NCI-H1694 (cell line): ENCODE measurements at regions not wholly inside any gene's neighbourhood (a gene's known extent, or its start where the extent isn't known, plus 50 kb on each side); places are given as distances from the start of the nearest gene placed in this dataset.
"Not testable (repeated sequence)": the region's sequence is repeated elsewhere in the genome, so short reads cannot be mapped to it uniquely, and the experiment has no call there.

Experiments
- DNase-seq: peaks from one replicate; lab custom pipeline; 2025; lab: John Stamatoyannopoulos, UW

GRCh38 chr3:153440311-153440710, 278.3 kb downstream of the RAP2B start:
- no peak for DNase-seq

DNA sequence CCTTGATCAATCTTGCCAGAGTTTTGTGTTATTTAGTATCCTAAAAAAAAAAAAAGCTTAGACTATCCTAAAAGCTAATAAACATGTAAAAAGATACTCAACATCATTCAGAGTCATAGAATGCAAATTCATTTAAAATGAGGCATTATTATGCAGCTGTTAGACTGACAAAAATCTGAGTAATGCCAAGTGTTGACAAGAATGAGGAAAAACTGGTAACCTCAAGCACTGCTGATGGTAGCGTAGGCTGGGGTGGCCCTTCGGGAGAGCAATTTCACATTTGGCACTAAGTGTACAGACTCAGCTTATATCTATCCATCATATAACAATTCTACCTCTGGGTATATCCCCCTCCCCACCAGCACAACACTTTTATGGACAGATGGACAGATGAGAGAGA, 280.4 kb downstream of the RAP2B start:
- DNase-seq = no peak

DNA sequence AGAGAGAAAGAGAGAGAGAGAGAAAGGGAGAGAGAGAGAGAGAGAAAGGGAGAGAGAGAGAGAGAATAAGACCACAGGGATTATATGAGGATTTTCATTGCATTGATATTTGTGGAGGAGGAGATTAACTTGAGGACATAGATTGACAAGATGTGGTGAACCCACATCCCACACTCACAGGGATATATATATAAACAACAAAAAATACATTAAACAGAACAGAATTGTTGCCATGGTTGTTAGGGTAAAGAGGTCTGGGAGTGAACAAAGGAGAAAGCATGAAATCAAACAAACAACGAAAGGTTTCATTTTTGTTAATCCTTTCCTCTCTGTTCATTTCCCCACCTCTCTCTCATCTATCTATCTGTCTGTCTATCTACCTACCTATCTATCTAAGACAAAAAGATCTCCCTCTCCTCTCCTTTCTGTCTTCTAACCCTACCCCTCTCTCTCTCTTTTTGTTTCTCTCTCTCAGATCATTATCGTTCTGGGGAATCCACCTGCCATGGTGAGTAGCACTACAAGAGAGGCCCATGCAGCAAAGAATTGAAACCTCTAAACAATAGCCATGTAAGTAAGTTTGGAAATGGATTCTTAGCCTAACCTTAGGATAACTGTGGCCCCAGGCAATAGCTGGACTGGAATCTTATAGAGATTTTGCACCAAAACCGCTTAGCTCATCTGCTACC, 280.9 kb downstream of the RAP2B start:
- DNase-seq = no peak

DNA sequence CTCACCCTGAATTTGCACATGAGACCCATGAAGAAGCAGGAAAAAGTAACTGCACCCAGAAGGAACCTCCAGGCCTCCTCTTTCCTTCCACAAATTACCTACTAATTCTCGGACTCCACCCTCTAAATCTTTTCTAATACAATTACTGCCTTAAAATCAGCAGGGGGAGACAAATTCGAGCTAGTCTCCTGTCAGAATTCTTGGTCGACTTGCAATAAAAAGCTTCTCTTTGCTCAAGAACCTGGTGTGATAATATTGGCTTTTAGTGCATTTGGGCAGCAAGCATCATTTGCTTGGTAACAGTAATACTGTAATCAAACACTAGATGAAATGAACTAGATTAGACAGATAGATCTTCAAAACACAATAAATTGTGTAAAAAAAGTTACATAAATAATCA, 281.9 kb downstream of the RAP2B start:
- DNase-seq = no peak

DNA sequence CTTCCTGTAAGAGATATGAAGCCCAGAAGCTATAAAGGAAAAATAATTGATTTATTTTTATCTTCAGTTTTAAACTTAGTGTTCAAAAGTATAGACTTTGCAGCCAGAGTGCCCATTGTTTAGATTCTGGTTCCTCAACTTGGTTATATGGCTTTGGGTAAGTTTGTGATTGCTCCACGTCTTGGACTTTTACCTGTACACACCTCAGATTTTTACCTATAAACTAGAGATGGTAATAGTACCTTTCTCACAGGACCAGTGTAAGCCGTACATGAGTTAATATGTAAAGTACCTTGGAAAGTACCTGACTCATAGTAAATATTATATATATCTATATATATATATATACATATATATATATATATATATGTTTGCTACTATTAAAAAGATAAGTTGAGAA, 283.8 kb downstream of the RAP2B start:
- DNase-seq = no peak

- DNase-seq = no peak
These were observed 286.3 kb downstream of the RAP2B start for GRCh38 chr3:153448151-153448829.

DNA sequence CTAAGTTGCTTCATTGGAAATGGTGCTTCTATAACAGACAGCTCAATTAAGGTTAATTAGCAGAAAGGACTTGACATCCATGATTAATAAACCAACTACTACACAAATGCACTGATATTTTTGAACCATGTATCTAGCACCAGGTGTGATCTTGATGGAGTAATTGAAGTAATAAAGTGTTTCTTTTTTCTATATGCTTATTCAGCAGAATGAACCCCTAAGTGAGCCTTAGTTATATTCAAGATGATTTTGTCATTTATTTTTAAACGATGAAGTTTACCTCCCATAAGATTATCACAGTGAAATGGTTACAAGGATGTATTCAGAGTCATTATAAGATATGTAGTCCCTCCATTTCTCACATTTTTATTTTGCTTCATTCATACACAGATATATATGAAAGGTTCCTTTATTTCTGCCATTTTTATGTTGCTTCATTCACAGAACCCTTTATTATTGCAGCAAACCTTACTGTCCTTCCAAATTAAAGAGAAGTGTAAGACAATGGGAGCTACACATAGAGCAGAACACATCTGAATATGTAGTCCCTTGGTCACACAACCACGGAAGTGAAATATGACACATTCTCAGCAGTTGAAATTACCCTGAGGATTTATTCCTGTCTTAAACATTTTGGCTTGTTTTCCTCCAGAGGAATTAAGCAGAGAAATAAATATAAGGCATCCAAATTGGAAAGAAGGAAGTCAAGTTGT, 295.0 kb downstream of the RAP2B start:
- DNase-seq = no peak

DNA sequence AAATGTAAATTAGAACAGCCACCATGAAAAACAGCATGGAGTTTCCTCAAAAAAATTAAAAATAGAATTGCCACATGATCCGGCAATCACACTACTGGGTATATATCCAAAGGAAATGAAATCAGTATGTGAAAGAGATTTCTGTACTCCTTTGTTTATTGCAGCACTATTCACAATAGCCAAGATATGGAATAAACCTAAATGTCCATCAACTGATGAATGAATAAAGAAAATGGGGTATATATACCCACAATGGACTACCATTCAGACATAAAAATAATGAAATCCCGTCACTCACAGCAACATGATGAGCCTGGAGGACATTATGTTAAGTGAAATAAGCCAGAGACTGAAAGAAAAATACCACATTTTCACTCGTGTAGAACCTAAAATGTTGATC, 296.9 kb downstream of the RAP2B start:
- DNase-seq = no peak

GRCh38 chr3:153462545-153462944, 300.5 kb downstream of the RAP2B start:
- DNase-seq = no peak

DNA sequence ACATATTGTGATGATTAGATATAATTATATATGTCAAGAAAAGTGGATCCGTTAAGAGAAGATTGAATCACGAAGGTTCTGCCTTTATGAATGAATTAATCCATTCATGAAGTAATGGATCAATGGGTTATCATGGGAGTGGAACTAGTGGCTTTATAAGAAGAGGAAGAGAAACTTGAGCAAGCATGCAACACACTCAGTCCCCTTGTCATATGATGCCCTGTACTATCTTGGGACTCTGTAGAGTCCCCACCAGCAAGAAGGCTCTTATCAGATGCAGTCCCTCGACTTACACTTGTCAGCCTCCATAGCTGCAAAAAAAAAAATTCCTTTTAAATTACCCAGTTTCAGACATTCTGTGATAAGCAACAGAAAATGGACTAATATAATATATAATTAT, 301.9 kb downstream of the RAP2B start:
- no peak for DNase-seq

DNA sequence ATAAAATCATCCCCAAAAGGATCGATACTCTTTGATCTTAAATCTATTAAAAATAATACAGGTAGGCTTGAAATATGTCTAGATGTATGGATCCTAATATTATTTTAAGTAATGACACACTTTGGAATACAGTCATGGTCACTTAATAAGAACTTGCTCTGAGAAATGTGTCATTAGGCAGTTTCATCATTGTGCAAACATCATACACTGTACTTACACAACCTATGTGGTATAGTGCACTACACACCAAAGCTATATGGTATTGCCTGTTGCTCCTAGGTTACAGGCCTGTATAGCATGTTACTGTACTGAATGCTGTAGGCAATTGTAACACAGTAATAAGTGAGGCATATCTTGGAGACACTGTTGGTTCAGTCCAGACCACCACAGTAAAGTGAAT, 307.1 kb downstream of the RAP2B start:
- no peak for DNase-seq

DNA sequence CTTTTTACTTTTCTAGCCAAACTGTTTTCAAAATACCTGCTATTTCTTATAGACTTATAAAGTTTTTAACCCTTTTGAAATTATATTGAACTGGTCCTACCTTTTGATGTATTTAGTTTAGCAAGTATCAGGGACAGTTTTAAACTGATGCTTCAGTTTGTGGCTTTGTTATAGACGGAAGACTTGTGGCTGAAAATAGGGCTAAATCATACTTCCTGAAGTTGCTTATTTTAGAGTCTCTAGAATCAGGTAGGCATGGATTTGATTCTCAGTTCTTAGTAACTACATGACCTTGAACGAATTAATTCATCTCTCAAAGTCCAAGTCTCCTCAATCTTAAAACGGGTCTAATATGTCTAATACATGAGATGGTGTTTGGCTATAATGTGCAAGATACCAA, 322.8 kb downstream of the RAP2B start:
- DNase-seq = no peak

GRCh38 chr3:153495422-153495821, 333.4 kb downstream of the RAP2B start:
- no peak for DNase-seq

- DNase-seq = no peak
These were observed 340.7 kb downstream of the RAP2B start for GRCh38 chr3:153502682-153503081.

DNA sequence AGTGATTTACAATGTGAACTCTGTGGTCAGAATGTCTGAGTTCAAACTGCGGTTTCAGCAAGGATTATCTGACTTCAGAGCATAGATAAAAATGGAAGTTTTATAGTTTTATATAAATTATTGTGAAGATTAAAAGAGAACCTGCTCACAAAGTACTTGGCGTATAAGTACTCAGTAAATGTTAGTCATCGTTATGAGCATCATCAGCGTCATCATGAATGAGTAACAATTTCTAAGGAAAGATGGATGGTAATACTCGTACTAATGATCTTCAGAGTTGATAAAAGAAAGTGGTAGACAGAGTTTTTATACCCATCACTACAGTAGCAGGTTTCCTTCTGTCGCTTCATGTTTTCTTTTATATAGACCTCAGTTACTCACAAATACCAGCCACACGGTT, 341.8 kb downstream of the RAP2B start:
- no peak for DNase-seq

GRCh38 chr3:153506205-153506604, 344.2 kb downstream of the RAP2B start:
- not testable (repeated sequence) for DNase-seq

DNA sequence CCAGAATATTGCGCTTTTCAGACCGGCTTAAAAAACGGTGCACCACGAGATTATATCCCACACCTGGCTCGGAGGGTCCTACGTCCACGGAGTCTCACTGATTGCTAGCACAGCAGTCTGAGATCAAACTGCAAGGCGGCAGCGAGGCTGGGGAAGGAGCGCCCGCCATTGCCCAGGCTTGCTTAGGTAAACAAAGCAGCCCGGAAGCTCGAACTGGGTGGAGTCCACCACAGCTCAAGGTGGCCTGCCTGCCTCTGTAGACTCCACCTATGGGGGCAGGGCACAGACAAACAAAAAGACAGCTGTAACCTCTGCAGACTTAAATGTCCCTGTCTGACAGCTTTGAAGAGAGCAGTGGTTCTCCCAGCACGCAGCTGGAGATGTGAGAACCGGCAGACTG, 344.7 kb downstream of the RAP2B start:
- not testable (repeated sequence) for DNase-seq

DNA sequence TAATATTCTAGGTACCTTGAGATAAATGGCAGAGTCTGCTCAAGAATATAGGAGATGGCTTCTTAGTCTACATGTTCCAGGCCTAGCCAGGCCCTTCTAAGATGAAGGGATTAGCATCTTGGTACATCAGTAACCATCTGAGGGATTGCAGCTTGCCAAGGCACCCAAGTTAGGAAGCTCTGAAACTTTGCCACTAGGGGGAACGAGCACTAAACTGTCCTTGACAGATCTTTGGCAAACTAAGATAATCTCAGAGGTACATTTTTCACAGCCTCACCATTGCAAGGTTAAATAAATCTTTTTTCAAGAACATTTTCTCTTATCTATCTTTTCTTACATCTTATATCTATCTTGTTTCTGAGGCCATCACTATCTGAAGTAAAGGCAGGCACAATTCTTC, 351.2 kb downstream of the RAP2B start:
- DNase-seq = no peak

- no peak for DNase-seq
These were observed 366.4 kb downstream of the RAP2B start for GRCh38 chr3:153528473-153528872.

- DNase-seq = no peak
These were observed 377.2 kb downstream of the RAP2B start for GRCh38 chr3:153539263-153539662.

DNA sequence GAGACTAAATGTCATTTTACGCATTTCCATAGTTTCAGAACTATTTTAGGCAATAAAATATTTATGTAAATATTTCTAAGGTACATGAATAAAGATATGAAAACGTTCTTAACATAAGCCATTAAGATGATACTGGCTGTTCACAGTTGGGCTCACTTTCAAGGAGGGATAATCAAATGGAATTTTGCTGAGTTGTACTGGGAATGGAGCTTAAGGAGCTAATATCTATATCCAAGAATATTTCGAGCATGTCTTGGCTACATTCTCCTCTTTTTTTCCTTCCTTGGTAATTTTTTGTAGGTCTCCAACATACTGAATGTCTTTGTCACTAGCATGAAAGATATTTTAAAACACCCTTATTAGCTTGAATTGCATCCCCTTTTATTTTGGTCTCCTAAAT, 383.4 kb downstream of the RAP2B start:
- no peak for DNase-seq

GRCh38 chr3:153547970-153548369, 385.9 kb downstream of the RAP2B start:
- DNase-seq = no peak

DNA sequence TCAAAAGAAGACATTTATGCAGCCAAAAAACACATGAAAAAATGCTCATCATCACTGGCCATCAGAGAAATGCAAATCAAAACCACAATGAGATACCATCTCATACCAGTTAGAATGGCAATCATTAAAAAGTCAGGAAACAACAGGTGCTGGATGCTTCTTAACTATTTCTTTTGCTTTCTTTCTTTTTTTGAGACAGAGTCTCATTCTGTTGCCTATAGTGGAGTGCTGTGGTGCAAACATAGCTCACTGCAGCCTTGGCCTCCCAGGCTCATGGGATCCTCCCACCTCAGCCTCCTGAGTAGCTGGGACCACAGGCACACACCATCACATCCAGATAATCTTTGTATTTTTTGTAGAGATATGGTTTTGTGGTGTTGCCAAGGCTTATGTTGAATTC, 387.7 kb downstream of the RAP2B start:
- not testable (repeated sequence) for DNase-seq
